Prostate gland (tissue), 2 donors: ENCODE measurements at regions not wholly inside any gene's neighbourhood (a gene's known extent, or its start where the extent isn't known, plus 50 kb on each side); places are given as distances from the start of the nearest gene placed in this dataset.

ENCODE experiments used
- DNase-seq: peaks from one replicate; pipeline ENCODE4 v3.0.0-alpha.2; 2019; ENCODE audit warnings: low spot score
- H3K27ac ChIP-seq, 2 donors: fragments of 200-600 bp; sonication (generic); 2 replicates each; pipeline ENCODE4 v1.5.1; 2017 to 2019
- H3K27me3 ChIP-seq: fragments of 200-600 bp; sonication (generic); replicated peaks from 2 replicates; pipeline ENCODE4 v1.5.1; 2019; ENCODE audit not compliant: insufficient read depth
- H3K36me3 ChIP-seq, 2 donors: fragments of 200-600 bp; sonication (generic); 1 replicate in 1 of 2; 2 replicates in 1 of 2; pipeline versions ENCODE4 v1.5.1 to v1.8.1; 2017 to 2019
- H3K4me1 ChIP-seq: fragments of 200-600 bp; sonication (generic); replicated peaks from 2 replicates; pipeline ENCODE4 v1.5.1; 2019
- H3K4me3 ChIP-seq, 2 donors: fragments of 200-600 bp; sonication (generic); 2 replicates each; pipeline ENCODE4 v1.5.1; 2017 to 2019
- H3K9me3 ChIP-seq: fragments of 200-600 bp; sonication (generic); 2 replicates; pipeline ENCODE4 v1.5.1; 2017
- POLR2A ChIP-seq: fragments of 450-650 bp; IDR thresholded peaks from one replicate; pipeline ENCODE4 v1.6.1; 2016; ENCODE audit warnings: antibody characterized with exemption, mild to moderate bottlenecking
- POLR2AphosphoS5 ChIP-seq: sonication (generic); formaldehyde crosslinking; IDR thresholded peaks from one replicate; pipeline ENCODE4 v1.6.1; 2017; ENCODE audit warnings: antibody characterized with exemption
- WGBS: methylation state at CpG from one replicate; pipeline ENCODE4 v1.1.5; 2018; 5-methylcytosine and 5-hydroxymethylcytosine counted together
- intact Hi-C: fragments of 100-400 bp; cut with DNase I; formaldehyde crosslinking; loops from one replicate; pipeline ENCODE4 v1.14.2; 2022
- TF ChIP-seq, protein P1 (sequence below), 4 experiments: fragments of 200-600 bp in 2 of 4; fragments of 450-650 bp in 2 of 4; sonication (generic) in 2 of 4; IDR thresholded peaks; 1 replicate in 3 of 4; 2 replicates in 1 of 4; pipeline ENCODE4 v1.5.1; 2016 to 2019; ENCODE audit warnings: antibody characterized with exemption in 4 of 4, mild to moderate bottlenecking in 2 of 4, moderate library complexity in 2 of 4

- intact Hi-C loops: no loop called here
- H3K4me3 ChIP-seq: no peak overlapping the region
- no peaks in the 10 kb centered on the region for H3K27me3 ChIP-seq
- H3K4me1 ChIP-seq: no peaks in the 10 kb centered on the region
- TF ChIP-seq POLR2AphosphoS5 (no peak), POLR2A (no peak)
- TF ChIP-seq, protein P1, sequence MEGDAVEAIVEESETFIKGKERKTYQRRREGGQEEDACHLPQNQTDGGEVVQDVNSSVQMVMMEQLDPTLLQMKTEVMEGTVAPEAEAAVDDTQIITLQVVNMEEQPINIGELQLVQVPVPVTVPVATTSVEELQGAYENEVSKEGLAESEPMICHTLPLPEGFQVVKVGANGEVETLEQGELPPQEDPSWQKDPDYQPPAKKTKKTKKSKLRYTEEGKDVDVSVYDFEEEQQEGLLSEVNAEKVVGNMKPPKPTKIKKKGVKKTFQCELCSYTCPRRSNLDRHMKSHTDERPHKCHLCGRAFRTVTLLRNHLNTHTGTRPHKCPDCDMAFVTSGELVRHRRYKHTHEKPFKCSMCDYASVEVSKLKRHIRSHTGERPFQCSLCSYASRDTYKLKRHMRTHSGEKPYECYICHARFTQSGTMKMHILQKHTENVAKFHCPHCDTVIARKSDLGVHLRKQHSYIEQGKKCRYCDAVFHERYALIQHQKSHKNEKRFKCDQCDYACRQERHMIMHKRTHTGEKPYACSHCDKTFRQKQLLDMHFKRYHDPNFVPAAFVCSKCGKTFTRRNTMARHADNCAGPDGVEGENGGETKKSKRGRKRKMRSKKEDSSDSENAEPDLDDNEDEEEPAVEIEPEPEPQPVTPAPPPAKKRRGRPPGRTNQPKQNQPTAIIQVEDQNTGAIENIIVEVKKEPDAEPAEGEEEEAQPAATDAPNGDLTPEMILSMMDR (IDR thresholded peaks at IDR 0.05): no peak
- H3K27ac ChIP-seq: peak overlapping the region; percentile 7 to 33
- 0% methylated on average over 1 of the region's 1 CpG for WGBS
- no peaks in the 10 kb centered on the region for H3K9me3 ChIP-seq
- no peak for DNase-seq
- H3K36me3 ChIP-seq: no peaks in the 10 kb centered on the region
These were observed 83.0 kb downstream of the CD164 start for GRCh38 chr6:109299265-109299607.

DNA sequence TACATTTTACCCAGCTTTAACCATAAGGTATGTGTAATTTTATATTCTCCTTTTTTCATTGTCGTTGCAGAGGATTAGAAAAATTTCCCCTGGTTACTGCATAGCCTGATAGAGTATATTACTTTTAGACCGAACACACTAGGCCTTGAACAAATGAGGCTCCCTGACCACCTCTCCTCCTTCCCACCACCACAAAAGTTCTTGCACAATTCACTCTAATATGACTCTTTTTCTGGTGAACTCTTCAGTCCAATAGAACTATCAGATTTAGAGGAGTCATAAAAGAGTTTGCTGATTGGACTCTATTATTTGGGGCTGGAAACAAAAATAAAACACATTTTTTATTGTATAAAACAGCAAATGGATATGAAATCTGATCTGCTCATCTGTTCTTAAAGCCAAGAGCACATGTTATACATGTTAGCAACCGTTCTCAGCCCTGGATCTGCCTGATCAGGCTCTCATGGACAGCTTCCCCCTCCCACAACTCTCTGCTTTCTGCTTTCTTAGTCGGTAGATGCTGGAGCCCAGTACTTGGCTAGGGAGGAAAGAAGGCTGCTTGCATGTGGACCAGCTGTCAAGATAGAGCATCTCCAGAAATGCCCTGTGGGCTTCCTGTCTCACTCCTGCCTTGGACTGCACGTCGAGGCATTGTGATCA, 83.5 kb downstream of the CD164 start:
- no peak overlapping the region for H3K4me3 ChIP-seq
- H3K9me3 ChIP-seq: no peaks in the 10 kb centered on the region
- 44% methylated on average over 6 of the region's 6 CpGs for WGBS
- H3K36me3 ChIP-seq: no peaks in the 10 kb centered on the region
- H3K27me3 ChIP-seq: no peaks in the 10 kb centered on the region
- TF ChIP-seq POLR2AphosphoS5 (no peak), POLR2A (no peak)
- TF ChIP-seq, protein P1 (IDR thresholded peaks at IDR 0.05): no peak
- H3K27ac ChIP-seq: peak overlapping the region in 1 of 2 donors; percentile 7
- H3K4me1 ChIP-seq: no peaks in the 10 kb centered on the region
- intact Hi-C loops: no loop called here
- DNase-seq: no peak

DNA sequence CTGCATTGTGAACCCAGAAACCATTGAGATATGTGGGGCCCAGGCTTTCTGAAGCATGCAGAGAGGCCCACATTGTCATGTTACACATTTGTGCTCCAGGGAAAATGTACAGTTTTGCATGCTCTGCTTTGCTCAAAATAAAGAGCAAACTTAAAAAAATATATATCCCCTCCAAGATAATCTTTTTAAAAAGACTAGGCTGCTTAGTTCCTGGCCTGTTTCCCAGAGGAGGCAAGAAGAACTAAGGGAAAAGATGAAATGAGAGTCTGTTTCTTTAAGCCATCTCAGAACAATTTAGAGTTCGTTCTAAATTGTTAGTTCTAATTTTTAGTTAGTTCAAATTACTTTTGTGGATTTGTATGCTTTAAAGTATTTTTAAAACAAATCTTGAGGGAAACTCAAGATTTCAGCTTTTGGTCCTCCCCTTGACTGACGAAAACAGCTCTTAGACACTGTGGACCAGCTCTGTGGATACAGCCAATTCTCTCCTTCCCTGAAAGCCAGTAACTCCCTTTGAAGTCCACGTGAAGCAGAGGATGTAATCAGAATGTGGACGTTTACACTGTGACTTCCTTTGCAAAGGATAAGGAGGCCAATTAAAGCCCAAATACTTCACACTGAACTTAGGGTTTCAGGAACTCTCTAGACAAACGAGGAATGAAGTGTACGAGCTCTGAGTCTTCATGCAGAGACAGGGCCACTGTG, 84.7 kb downstream of the CD164 start:
- H3K36me3 ChIP-seq: no peaks in the 10 kb centered on the region
- intact Hi-C loops: loop anchor here (2.0 kb wide), 1 partner anchor 109 kb away; no protein-coding TSS in a partner anchor
- H3K4me1 ChIP-seq: no peaks in the 10 kb centered on the region
- WGBS: 30% methylated on average over 6 of the region's 6 CpGs
- no peak overlapping the region for H3K4me3 ChIP-seq
- H3K9me3 ChIP-seq: no peaks in the 10 kb centered on the region
- TF ChIP-seq POLR2A: no peak
- no peak for TF ChIP-seq POLR2AphosphoS5
- TF ChIP-seq, protein P1 (IDR thresholded peaks at IDR 0.05): no peak
- H3K27me3 ChIP-seq: no peaks in the 10 kb centered on the region
- no peak for DNase-seq
- peak overlapping the region; percentile 6 to 42 for H3K27ac ChIP-seq

DNA sequence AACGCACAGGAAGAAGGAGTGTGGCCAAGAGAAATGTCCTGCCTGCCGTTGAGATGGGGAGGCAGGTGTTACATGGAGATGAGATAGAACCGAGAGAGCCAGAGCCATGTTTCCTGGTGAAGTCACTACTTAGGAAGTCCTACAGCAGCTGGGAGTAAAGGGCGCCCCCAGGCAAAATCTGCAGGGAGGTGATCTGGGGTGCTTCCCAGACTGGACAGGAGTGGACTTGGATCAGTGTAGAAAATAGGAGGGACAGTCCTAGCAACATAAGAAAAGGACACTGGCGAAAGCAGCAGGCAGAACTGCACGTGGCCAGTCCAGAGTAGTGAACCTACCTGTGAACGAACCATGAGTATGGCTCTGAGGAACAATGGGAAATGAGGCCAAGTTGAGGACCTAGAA, 85.3 kb downstream of the CD164 start:
- Histone ChIP-seq H3K27ac (no peak overlapping the region), H3K4me3 (no peak overlapping the region), H3K36me3 (no peaks in the 10 kb centered on the region), H3K27me3 (no peaks in the 10 kb centered on the region), H3K4me1 (no peaks in the 10 kb centered on the region), H3K9me3 (no peaks in the 10 kb centered on the region)
- intact Hi-C loops: loop anchor here (2.0 kb wide), 1 partner anchor 108 kb away; no protein-coding TSS in a partner anchor
- DNase-seq: no peak
- TF ChIP-seq, protein P1 (IDR thresholded peaks at IDR 0.05): no peak
- TF ChIP-seq POLR2A: no peak
- TF ChIP-seq POLR2AphosphoS5: no peak
- WGBS: 70% methylated on average over 7 of the region's 7 CpGs
